NCI-H345 treated with DMSO at 0.1 percent for 48 hours (cell line): ENCODE measurements at regions not wholly inside any gene's neighbourhood (a gene's known extent, or its start where the extent isn't known, plus 50 kb on each side); places are given as distances from the start of the nearest gene placed in this dataset.

Source experiments
- DNase-seq: peaks from one replicate; lab custom pipeline; 2025; ENCODE audit not compliant: unreplicated experiment; lab: John Stamatoyannopoulos, UW

- no peak for DNase-seq
These were observed 96.0 kb upstream of the TMEM168 start for GRCh38 chr7:112886208-112886607.

DNA sequence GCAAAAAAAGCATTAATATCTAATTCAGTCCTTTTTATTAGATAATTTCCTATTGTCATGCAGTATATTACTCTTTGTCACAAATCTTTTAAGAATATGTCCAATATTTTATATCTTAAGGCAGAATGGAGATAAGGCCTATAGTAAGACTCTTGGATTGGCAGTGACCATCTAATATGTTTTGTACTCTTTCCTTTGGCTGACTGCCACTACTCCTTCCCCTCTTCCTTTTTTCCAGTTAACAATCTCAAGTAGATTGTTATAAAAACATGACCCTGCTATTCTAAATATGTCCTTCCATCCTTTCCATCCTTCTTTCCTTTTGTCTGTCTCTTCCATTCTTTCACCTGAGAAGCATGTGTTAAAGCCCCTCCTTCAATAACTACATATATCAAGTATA is 92.8 kb upstream of the TMEM168 start:
- no peak for DNase-seq

- no peak for DNase-seq
These were observed 92.3 kb upstream of the TMEM168 start for GRCh38 chr7:112882511-112882910.

- DNase-seq: no peak
These were observed 91.8 kb upstream of the TMEM168 start for GRCh38 chr7:112882022-112882421.

GRCh38 chr7:112880818-112881418 is 90.7 kb upstream of the TMEM168 start:
- DNase-seq: no peak

DNA sequence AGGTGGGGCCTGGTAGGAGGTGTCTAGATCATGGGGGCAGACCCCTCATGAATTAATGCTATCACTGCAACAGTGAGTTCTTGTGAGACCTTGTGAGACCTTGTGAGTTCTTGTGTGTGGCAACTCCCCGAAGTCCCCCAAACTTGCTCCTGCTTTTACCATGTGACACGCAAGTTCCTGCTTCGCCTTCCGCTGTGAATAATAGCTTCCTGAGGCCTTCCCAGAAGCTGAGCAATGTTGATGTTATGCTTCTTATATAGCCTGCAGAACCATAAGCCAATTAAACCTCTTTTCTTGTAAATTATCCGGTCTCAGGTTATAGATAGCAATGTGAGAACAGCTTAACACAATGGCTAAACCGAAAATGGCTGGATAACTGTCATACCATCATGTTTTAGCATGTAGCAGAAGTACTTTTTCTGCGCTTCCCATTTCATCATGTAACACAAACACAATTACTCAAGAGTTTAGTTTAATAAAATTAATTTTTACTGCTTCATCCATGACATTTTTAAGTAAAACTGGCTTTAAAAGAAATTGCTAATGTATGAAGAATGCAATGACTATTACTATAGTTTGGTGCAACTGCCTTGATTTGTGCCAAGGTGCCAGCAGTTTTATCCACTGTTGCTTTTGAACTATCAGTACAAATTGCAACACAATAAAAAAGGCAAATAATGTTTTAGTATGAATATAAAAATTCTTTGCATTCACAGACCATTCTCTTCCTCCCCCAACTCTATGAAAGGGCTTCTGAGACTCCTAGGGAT is 87.7 kb upstream of the TMEM168 start:
- DNase-seq: no peak

DNA sequence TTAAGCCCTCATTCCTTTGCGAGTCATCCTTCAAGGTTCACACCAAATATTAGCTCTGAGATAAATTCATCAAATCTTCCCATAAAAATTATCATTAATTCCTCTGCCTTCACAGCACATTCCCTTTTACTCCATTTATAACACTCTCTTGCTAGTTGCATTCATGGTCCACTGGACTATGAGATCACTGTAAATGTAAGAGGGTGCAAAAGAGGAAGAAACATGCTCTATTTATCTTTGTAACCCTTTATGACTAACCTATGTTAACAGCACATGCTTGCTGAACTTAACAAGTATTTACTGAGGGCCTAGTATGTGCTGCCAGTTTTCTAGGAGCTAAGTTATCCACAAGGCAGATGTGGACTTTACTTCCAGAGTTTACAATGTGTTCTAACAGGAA is 86.7 kb upstream of the TMEM168 start:
- no peak for DNase-seq

- no peak for DNase-seq
These were observed 84.7 kb upstream of the TMEM168 start for GRCh38 chr7:112874909-112875308.

DNA sequence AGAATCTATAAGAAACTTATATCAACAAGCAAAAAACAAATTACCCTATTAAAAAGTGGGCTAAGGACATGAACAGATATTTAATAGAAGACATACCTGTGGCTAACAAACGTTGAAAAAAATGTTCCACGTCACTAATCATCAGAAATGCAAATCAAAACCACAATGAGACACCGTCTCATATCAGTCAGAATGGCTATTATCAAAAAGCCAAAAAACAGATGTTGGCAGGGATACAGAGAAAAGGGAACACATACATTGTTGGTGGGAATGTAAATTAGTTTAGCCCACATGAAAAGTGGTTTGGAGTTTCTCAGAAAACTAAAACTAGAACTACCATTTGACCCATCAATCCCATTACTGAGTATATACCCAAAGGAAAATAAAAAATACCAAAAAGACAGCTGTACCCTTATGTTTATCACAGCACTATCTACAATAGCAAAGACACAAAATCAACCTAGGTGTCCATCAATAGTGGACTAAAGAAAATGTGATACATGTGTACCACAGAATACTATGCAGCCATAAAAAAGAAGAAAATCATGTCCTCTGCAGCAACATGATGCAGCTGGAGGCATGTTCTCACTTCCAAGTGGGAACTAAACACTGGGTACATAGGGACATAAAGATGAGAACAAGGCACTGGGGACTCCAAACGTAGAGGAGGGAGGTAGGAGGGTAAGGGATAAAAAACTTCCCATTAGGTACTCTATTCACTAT is 83.8 kb upstream of the TMEM168 start:
- no peak for DNase-seq

DNA sequence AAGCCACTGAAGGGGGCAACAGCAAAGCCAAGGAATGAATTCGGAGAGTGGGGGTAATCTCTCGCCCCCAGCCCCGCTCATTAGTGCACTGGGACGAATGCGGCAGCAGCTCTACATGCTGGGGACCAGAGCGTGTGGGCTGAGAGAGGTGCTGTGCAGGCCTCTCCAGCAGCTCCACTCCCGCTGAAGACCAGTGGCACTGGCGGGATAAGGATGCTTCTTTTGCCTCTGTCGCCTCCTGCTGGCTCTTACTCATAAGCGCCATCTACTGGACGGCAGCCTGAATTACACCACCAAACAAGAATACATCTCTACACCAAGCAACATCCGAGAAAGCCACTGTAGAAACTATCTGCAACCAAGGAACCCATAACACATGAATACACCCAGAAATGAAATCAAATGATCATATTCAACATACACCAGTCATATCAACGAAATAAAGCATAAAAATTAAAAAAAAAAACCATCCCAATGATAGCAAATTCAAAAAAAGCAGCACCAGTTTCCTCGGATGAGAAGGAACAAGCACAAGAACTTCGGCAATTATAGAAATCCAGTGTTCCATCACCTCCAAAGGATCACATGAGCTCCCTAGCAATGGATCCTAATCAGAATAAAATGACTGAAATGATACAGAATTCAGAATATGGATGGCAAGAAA is 79.0 kb upstream of the TMEM168 start:
- no peak for DNase-seq

DNA sequence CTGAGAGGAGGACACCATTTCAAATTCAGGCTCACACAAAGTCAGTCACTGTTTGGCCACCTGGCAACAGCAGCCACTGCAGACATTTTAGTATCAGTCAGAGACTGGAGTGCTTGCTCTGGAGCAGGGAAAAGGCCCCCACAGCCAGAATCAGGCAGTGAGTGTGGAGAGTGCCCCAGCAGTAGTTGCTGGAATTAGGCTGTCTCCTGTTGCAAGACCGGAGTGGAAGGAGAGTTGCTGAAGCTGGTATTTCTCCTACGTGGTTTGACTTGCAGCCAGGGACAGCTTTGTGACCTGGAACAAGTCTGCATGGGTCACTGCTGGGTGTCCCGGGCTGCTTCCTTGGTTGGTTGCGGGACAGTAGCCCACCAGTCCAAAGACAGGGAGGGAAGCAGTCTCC is 78.4 kb upstream of the TMEM168 start:
- no peak for DNase-seq

GRCh38 chr7:112866424-112866823 is 76.2 kb upstream of the TMEM168 start:
- no peak for DNase-seq

DNA sequence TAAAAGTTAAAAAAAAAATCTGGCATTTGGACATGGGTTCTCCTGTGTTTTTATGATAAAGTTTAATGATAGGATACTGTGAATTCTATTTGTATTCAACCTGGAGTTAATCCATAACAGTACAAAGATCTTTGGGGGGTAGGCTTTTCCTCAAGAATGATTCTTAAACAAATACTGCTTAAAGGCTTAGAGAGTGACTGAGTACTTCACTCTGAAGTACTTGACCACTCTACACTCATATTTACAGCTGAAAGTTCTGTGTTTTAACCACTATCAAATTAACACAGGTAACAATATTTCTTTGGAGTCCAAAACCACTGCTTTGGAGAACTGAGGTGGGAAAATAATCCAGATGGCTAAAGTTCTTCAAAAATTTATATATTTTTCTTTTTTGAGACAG is 74.2 kb upstream of the TMEM168 start:
- DNase-seq: no peak

- DNase-seq: no peak
These were observed 68.6 kb upstream of the TMEM168 start for GRCh38 chr7:112858838-112859237.

- no peak for DNase-seq
These were observed 65.0 kb upstream of the TMEM168 start for GRCh38 chr7:112855227-112855626.

GRCh38 chr7:112854169-112854568 is 64.0 kb upstream of the TMEM168 start:
- no peak for DNase-seq

GRCh38 chr7:112853422-112853821 is 63.2 kb upstream of the TMEM168 start:
- no peak for DNase-seq

DNA sequence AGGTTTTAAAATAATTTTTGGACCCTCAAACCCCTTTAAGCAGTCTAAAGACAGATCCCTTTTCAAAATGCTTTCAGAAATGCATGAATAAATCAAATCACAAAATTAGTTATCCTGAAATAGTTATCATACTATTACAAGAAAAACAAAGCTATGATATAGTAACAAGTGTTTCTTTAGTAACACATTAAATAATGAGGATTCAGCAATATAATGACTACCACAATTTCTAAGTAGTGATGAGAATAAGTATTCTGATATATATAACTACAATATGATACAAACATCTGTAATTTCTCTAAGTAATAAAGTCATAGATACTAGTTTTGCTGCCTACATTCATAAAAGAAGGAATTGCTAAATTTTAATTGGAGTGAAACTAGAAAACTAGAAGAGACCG is 53.0 kb upstream of the TMEM168 start:
- no peak for DNase-seq
